ENCODE measurements at regions not wholly inside any gene's neighbourhood (a gene's known extent, or its start where the extent isn't known, plus 50 kb on each side); places are given as distances from the start of the nearest gene placed in this dataset.
"Not testable (repeated sequence)": the region's sequence is repeated elsewhere in the genome, so short reads cannot be mapped to it uniquely, and the experiment has no call there.

- not testable (repeated sequence) for H3K4ac ChIP-seq (ENCODE audit: low read depth, low read length); H3K4me2 ChIP-seq (ENCODE audit: insufficient read depth, insufficient read length, low read length)
Observed at GRCh38 chr16:88191168-88191567, 191.6 kb upstream of the ZNF469 start.

More at GRCh38 chr16:88191168-88191567, 191.6 kb upstream of the ZNF469 start:
- H3K27ac Mint-ChIP-seq; H4K91ac ChIP-seq (ENCODE audit: insufficient read length, low read depth, low read length); H3K27ac ChIP-seq (ENCODE audit: insufficient read length, low read depth, low read length); H3K27me3 Mint-ChIP-seq (ENCODE audit: low read depth); H3K79me2 ChIP-seq (ENCODE audit: insufficient read depth, low read length); H3T11ph ChIP-seq (ENCODE audit: low read length); DNase-seq; H3K4me1 ChIP-seq (ENCODE audit: insufficient read depth, low read length); H2AK5ac ChIP-seq (ENCODE audit: insufficient read length, low read length); H3K14ac ChIP-seq (ENCODE audit: insufficient read depth, low read length); H2BK20ac ChIP-seq (ENCODE audit: low read depth, low read length, poor library complexity, severe bottlenecking); H3K56ac ChIP-seq (ENCODE audit: insufficient read length, low read depth, low read length); H3K4me3 Mint-ChIP-seq; H2BK5ac ChIP-seq (ENCODE audit: insufficient read length, low read length); H3K23me2 ChIP-seq (ENCODE audit: insufficient read length, low read depth, low read length, poor library complexity, severe bottlenecking); H3K9me3 ChIP-seq (ENCODE audit: control insufficient read depth, low read depth, low read length); H2BK12ac ChIP-seq (ENCODE audit: insufficient read length, low read depth, low read length); H3K27me3 ChIP-seq (ENCODE audit: insufficient read depth, low read length); H3K23ac ChIP-seq (ENCODE audit: insufficient read length, low read depth, low read length); H4K20me1 ChIP-seq (ENCODE audit: control insufficient read depth, insufficient read depth, insufficient read length); H3K9ac ChIP-seq (ENCODE audit: extremely low read depth, insufficient read length, low read length); H4K5ac ChIP-seq (ENCODE audit: insufficient read length, low read depth, low read length); H3K79me1 ChIP-seq (ENCODE audit: insufficient read depth, low read depth, low read length, poor library complexity, severe bottlenecking); H3K18ac ChIP-seq (ENCODE audit: insufficient read length, low read depth, low read length); H2BK120ac ChIP-seq (ENCODE audit: low read depth, low read length, poor library complexity, severe bottlenecking); H4K8ac ChIP-seq (replicated peaks; ENCODE audit: insufficient read length, low read depth, low read length); H2AFZ ChIP-seq (ENCODE audit: low read length); H2BK15ac ChIP-seq (ENCODE audit: low read depth, low read length); H3K4me1 Mint-ChIP-seq: not testable (repeated sequence)
- H3K36me3 Mint-ChIP-seq (ENCODE audit: insufficient read depth in 1 of 3, low read depth in 3 of 3) = peaks cover 7 to 11% (median 9%) of the 10 kb centered on the region in 3 experiments; a peak in 6 of 7 replicates
- WGBS (ENCODE audit: extremely low coverage, insufficient read length, low lambda C conversion rate) = no CpG with 5 or more reads among the region's 9 CpGs
- peaks cover 15 to 16% of the 10 kb centered on the region in 2 experiments for H3K9me3 Mint-ChIP-seq

Data from H9 (cell line).